GM12865 (cell line): ENCODE measurements at regions not wholly inside any gene's neighbourhood (a gene's known extent, or its start where the extent isn't known, plus 50 kb on each side); places are given as distances from the start of the nearest gene placed in this dataset.

Experiments
- DNase-seq: peaks from one replicate; pipeline ENCODE4 v3.0.0; 2010; ENCODE audit warnings: low read depth
- H3K4me3 ChIP-seq: 2 replicates; pipeline ENCODE4 v1.5.1; 2011; ENCODE audit warnings: mild to moderate bottlenecking, low read depth, low read length, control low read depth
- TF ChIP-seq, protein P1 (sequence below): IDR thresholded peaks from 2 replicates; pipeline ENCODE4 v1.5.1; 2011; ENCODE audit warnings: low read length, control low read depth, low read depth, inconsistent platforms; ENCODE audit not compliant: insufficient read depth; ENCODE audit errors: missing control alignments

DNA sequence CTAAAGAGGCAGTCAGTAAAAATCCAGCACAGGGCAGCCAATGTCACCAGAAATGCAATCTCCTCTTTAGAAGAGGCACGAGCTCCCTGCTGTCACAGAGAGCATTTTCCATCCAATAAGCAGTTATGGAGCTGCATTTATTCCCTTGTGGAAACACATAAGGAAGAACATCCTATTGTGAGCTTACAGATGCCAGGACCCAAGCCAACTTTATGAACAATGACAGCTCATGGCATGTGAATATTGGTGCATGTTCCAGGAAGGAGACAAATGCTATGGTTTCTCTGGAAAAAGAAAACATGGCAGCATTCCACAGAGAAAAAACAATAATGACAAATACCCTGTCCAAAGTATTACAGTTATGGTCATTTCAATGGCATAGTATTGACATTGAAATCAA lies 955.6 kb downstream of the UQCRFS1 start:
- H3K4me3 ChIP-seq = no peak overlapping the region
- TF ChIP-seq, protein P1, sequence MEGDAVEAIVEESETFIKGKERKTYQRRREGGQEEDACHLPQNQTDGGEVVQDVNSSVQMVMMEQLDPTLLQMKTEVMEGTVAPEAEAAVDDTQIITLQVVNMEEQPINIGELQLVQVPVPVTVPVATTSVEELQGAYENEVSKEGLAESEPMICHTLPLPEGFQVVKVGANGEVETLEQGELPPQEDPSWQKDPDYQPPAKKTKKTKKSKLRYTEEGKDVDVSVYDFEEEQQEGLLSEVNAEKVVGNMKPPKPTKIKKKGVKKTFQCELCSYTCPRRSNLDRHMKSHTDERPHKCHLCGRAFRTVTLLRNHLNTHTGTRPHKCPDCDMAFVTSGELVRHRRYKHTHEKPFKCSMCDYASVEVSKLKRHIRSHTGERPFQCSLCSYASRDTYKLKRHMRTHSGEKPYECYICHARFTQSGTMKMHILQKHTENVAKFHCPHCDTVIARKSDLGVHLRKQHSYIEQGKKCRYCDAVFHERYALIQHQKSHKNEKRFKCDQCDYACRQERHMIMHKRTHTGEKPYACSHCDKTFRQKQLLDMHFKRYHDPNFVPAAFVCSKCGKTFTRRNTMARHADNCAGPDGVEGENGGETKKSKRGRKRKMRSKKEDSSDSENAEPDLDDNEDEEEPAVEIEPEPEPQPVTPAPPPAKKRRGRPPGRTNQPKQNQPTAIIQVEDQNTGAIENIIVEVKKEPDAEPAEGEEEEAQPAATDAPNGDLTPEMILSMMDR = no peak
- DNase-seq = no peak

DNA sequence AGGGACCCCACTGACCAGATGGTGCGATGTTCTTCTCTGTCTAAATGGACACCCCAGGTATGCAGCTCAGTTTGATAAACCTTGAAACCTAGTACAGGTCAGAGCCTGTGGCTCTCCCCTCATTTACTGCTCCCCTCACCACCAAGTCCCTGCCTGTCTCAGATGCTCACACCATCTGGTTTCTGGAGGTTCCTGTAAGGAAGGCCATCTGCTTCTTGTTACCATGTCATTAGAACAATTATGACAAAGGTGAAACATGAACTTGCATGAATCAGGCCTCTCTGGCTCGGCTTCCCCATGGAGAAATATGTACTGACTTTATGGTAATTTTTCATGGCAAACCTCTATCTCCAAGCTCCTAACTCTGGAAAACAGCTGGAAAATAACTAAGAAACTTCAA lies 965.7 kb downstream of the UQCRFS1 start:
- TF ChIP-seq, protein P1 = no peak
- H3K4me3 ChIP-seq = no peak overlapping the region
- no peak for DNase-seq

- TF ChIP-seq, protein P1 = no peak
- DNase-seq = no peak
- no peak overlapping the region for H3K4me3 ChIP-seq
These were observed 967.0 kb downstream of the UQCRFS1 start for GRCh38 chr19:28245937-28246336.

DNA sequence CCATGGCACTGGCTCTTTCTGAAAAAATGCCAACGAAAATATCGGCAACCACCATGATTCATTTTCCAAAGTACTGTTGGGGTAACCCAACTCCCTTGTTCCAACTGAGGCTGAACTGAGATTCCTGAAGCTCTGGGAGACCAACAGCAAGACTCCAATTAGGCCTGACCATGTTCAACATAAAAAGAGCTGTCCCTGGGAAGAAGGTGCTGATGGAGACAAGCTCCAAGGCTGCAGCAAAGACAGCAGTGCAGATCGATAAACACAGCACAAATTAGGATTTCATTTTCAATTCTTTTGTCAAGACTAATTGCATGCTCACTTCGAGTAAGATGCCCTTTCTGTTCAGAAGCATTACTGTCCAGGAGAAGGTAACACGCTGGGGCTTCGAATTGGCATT lies 968.0 kb downstream of the UQCRFS1 start:
- no peak overlapping the region for H3K4me3 ChIP-seq
- TF ChIP-seq, protein P1 = no peak
- no peak for DNase-seq

DNA sequence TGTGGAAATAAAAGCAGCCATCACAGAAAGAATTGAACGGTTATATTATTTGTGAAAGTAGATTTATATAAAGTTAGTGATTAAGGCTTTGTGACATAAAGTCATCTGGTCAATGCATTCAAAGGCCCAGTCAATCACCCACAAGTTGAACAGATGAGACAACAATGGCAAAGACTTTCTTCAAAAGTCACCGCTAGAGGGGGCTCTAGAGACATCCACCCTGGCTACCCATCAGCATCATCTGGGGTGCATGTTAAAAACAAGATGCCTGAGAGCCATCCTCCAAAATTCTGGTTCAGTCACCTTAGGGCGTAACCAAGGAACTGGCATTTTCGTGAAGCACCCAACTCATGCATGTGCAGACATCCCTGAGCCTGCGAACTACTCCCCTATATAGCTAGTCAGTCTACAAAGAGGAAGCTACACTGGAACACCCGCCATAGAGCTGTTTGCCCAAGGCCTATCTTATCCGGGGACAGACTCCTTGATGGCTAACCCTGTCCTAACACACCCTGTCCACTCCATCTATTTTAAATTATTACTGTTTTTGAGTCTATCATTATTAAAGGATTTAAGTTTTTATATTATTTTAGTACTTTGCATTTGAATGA lies 970.5 kb downstream of the UQCRFS1 start:
- peak; percentile 62 for DNase-seq

DNA sequence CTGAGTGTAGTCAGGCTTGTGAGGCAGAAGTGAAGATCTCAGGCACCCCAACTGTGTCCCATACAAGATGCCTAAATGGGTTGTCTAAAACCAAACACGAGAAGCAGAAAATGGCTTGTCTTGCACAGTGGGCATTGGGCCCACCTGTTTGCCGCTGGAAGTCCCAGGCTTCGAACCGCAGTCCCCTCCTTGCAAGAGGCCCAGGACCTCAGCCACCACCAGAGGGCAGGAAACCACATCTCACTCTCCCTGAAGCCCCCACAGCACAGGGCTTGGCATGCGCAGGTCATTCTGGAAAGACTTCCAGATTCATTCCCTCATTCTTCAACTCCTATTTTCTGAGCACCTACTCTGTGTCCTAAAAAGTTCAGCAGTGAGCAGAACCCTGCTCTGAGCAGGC lies 973.7 kb downstream of the UQCRFS1 start:
- DNase-seq = no peak
- H3K4me3 ChIP-seq = no peak overlapping the region
- TF ChIP-seq, protein P1 = peak; percentile 4

More for the DNA sequence above, 970.5 kb downstream of the UQCRFS1 start:
- TF ChIP-seq, protein P1 = peak; percentile 47
- no peak overlapping the region for H3K4me3 ChIP-seq

- H3K4me3 ChIP-seq = no peak overlapping the region
- TF ChIP-seq, protein P1 = no peak
- no peak for DNase-seq
These were observed 974.6 kb downstream of the UQCRFS1 start for GRCh38 chr19:28238270-28238820.
